ENCODE measurements at regions not wholly inside any gene's neighbourhood (a gene's known extent, or its start where the extent isn't known, plus 50 kb on each side); places are given as distances from the start of the nearest gene placed in this dataset.

DNA sequence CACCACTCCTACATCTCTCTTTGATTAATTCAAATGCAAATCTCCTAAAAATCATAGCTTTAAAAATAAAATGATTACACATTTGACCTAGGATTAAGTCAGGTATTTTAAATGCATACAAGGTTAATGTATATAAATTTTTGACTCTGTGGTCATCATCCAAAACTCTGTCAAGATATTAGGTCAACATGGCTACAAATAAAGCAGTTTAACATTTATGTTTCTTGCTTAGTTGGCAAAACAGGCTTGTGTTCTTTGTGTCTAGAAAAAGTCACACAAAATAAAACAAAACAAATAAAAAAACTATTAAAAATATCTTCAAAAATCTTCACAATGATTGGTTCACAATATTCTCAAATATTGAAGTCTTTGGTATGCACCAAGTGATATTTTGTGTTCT is 473.2 kb downstream of the LRFN5 start:
- no peaks in the 10 kb centered on the region for H3K36me3 Mint-ChIP-seq (ENCODE audit: low read depth)
- H4K20me1 ChIP-seq (replicated peaks; ENCODE audit: insufficient read depth), result no peaks in the 10 kb centered on the region

More for the DNA sequence above, 473.2 kb downstream of the LRFN5 start:
- H3K9me2 ChIP-seq (ENCODE audit: insufficient read depth), result no peaks in the 10 kb centered on the region
- DNase-seq (ENCODE audit: low spot score) (no peak), ATAC-seq (no peak)
- H3K4me3 Mint-ChIP-seq, result no peak overlapping the region
- H3K9me3 Mint-ChIP-seq, result no peaks in the 10 kb centered on the region
- no peak overlapping the region for H3K4me2 ChIP-seq
- H3K27ac ChIP-seq (ENCODE audit: low read depth), result no peak overlapping the region
- no peak overlapping the region for H3K4me3 ChIP-seq
- H3K27ac Mint-ChIP-seq, result no peak overlapping the region
- no peaks in the 10 kb centered on the region for H3K79me2 ChIP-seq (replicated peaks; ENCODE audit: insufficient read depth)
- H3K27me3 Mint-ChIP-seq (ENCODE audit: insufficient read depth, low read depth, poor library complexity), result no peaks in the 10 kb centered on the region
- H3K4me1 ChIP-seq (ENCODE audit: insufficient read depth), result no peaks in the 10 kb centered on the region
- no peaks in the 10 kb centered on the region for H3K27me3 ChIP-seq (ENCODE audit: insufficient read depth)
- H3K4me1 Mint-ChIP-seq, result no peaks in the 10 kb centered on the region
- H3K36me3 ChIP-seq (ENCODE audit: insufficient read depth), result no peaks in the 10 kb centered on the region
- no peak overlapping the region for H2AFZ ChIP-seq
- H3F3A ChIP-seq (replicated peaks; ENCODE audit: low read depth), result no peaks in the 10 kb centered on the region
- no peak for TF ChIP-seq STAT1 (IDR thresholded peaks at IDR 0.05; ENCODE audit: unreplicated experiment)
- TF ChIP-seq EZH2 (IDR thresholded peaks at IDR 0.05; ENCODE audit: low read depth, unreplicated experiment), result no peak
- no peak for TF ChIP-seq EZH2phosphoT487 (IDR thresholded peaks at IDR 0.05; ENCODE audit: unreplicated experiment)
- TF ChIP-seq, protein P1, sequence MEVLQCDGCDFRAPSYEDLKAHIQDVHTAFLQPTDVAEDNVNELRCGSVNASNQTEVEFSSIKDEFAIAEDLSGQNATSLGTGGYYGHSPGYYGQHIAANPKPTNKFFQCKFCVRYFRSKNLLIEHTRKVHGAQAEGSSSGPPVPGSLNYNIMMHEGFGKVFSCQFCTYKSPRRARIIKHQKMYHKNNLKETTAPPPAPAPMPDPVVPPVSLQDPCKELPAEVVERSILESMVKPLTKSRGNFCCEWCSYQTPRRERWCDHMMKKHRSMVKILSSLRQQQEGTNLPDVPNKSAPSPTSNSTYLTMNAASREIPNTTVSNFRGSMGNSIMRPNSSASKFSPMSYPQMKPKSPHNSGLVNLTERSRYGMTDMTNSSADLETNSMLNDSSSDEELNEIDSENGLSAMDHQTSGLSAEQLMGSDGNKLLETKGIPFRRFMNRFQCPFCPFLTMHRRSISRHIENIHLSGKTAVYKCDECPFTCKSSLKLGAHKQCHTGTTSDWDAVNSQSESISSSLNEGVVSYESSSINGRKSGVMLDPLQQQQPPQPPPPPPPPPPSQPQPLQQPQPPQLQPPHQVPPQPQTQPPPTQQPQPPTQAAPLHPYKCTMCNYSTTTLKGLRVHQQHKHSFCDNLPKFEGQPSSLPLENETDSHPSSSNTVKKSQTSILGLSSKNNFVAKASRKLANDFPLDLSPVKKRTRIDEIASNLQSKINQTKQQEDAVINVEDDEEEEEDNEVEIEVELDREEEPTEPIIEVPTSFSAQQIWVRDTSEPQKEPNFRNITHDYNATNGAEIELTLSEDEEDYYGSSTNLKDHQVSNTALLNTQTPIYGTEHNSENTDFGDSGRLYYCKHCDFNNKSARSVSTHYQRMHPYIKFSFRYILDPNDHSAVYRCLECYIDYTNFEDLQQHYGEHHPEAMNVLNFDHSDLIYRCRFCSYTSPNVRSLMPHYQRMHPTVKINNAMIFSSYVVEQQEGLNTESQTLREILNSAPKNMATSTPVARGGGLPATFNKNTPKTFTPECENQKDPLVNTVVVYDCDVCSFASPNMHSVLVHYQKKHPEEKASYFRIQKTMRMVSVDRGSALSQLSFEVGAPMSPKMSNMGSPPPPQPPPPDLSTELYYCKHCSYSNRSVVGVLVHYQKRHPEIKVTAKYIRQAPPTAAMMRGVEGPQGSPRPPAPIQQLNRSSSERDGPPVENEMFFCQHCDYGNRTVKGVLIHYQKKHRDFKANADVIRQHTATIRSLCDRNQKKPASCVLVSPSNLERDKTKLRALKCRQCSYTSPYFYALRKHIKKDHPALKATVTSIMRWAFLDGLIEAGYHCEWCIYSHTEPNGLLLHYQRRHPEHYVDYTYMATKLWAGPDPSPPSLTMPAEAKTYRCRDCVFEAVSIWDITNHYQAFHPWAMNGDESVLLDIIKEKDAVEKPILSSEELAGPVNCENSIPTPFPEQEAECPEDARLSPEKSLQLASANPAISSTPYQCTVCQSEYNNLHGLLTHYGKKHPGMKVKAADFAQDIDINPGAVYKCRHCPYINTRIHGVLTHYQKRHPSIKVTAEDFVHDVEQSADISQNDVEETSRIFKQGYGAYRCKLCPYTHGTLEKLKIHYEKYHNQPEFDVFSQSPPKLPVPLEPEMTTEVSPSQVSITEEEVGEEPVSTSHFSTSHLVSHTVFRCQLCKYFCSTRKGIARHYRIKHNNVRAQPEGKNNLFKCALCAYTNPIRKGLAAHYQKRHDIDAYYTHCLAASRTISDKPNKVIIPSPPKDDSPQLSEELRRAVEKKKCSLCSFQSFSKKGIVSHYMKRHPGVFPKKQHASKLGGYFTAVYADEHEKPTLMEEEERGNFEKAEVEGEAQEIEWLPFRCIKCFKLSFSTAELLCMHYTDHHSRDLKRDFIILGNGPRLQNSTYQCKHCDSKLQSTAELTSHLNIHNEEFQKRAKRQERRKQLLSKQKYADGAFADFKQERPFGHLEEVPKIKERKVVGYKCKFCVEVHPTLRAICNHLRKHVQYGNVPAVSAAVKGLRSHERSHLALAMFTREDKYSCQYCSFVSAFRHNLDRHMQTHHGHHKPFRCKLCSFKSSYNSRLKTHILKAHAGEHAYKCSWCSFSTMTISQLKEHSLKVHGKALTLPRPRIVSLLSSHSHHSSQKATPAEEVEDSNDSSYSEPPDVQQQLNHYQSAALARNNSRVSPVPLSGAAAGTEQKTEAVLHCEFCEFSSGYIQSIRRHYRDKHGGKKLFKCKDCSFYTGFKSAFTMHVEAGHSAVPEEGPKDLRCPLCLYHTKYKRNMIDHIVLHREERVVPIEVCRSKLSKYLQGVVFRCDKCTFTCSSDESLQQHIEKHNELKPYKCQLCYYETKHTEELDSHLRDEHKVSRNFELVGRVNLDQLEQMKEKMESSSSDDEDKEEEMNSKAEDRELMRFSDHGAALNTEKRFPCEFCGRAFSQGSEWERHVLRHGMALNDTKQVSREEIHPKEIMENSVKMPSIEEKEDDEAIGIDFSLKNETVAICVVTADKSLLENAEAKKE (CRISPR knock-in tag; IDR thresholded peaks at IDR 0.05), result no peak
- no peak for TF ChIP-seq POLR2AphosphoS5 (IDR thresholded peaks at IDR 0.05; ENCODE audit: low read depth)
- no peak for TF ChIP-seq NANOG (IDR thresholded peaks at IDR 0.05; ENCODE audit: borderline replicate concordance)

All from GM23338 (cell line).